WI38 (cell line): ENCODE measurements at regions not wholly inside any gene's neighbourhood (a gene's known extent, or its start where the extent isn't known, plus 50 kb on each side); places are given as distances from the start of the nearest gene placed in this dataset.

Source experiments
- H3K4me3 ChIP-seq: 2 replicates; pipeline ENCODE4 v1.5.1; 2011; ENCODE audit warnings: low read depth, mild to moderate bottlenecking, control low read depth, low read length
- TF ChIP-seq, protein P1 (sequence below): IDR thresholded peaks from 2 replicates; pipeline ENCODE4 v1.5.1; 2012; ENCODE audit warnings: low read depth, mild to moderate bottlenecking, control low read depth, low read length

DNA sequence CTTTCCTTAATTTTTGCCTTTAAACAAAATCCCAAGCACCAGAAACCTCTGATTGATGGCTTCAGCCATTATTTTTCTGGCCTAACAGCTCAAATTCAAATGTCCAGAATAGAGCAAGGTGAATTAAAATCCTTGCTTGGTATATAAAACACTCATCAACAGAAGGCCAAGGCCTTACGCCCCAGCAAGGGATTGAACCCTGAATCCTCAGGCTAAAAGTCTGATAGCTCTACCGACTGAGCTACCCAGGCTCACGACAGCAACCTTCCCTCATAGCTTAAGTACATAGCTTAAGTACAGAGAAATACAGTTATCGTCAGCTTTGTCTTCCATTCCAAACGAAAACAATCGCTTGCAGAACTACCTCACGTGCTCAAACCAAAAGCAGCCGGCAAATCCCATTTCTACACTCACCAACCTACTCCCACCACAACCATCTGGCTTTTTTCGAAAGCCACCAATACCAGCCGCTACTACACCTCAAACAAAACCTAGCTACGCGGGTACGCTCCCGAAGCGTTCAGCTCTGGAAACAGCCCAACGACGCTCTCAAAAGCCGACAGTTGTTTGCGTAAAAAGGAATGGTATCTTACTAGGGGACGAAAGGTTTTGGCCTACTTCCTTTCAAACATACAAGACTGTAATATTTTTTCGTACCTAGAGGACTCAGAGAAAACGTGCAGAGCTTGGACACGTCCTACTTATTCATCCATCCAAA, 167.5 kb downstream of the GPX5 start:
- H3K4me3 ChIP-seq: no peak overlapping the region
- TF ChIP-seq, protein P1, sequence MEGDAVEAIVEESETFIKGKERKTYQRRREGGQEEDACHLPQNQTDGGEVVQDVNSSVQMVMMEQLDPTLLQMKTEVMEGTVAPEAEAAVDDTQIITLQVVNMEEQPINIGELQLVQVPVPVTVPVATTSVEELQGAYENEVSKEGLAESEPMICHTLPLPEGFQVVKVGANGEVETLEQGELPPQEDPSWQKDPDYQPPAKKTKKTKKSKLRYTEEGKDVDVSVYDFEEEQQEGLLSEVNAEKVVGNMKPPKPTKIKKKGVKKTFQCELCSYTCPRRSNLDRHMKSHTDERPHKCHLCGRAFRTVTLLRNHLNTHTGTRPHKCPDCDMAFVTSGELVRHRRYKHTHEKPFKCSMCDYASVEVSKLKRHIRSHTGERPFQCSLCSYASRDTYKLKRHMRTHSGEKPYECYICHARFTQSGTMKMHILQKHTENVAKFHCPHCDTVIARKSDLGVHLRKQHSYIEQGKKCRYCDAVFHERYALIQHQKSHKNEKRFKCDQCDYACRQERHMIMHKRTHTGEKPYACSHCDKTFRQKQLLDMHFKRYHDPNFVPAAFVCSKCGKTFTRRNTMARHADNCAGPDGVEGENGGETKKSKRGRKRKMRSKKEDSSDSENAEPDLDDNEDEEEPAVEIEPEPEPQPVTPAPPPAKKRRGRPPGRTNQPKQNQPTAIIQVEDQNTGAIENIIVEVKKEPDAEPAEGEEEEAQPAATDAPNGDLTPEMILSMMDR: no peak

DNA sequence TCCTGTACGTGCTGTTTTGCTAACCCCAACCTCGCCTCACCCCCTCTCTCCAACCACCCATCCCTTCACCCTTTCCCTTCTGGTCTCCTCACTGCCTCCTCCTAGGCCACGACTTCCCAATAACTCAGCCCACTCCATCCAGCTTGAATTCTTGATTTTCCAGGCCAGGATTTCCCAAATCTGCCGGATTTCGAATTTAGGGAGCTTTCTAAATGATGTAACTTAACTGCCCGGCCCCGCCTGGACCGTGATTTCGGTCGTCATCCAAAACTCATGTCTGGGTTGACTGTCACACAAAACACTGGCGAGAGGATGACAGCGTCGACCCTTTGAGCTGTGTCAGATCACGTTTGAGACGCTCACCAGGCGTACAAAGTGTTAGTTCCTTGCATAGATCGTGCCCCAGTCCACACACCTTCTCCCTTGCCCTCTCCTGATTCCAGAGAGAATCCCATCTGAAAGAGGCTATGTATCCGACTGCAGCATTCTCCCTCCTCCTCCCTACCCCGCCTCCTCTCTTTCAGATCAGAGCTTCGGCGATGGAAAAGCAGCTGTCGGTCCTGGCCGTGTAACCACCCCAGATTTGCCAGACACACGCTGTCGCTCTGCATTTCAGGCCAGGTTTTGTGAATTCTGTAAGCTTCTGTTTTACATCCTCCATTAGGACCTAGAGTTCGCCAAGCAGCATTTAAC, 168.2 kb downstream of the GPX5 start:
- no peak overlapping the region for H3K4me3 ChIP-seq
- TF ChIP-seq, protein P1: no peak

DNA sequence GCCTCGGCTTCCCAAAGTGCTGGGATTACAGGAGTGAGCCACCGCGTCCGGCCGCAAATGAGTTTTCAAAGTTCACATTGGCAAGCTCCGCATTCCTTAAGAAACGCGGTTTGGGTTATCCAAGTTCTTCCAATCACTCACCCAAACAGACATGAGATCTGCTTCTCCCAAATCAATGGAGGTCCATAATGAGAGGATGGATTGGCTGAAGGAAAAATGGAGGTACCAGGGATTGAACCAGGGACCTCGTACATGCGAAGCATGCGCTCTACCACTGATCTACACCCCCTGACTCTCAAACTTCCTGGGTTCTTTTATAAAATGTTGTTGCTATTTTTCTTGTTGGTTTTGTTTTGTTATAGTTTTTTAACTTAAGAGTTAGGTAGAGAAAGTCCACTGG, 170.0 kb downstream of the GPX5 start:
- no peak overlapping the region for H3K4me3 ChIP-seq
- TF ChIP-seq, protein P1: no peak

DNA sequence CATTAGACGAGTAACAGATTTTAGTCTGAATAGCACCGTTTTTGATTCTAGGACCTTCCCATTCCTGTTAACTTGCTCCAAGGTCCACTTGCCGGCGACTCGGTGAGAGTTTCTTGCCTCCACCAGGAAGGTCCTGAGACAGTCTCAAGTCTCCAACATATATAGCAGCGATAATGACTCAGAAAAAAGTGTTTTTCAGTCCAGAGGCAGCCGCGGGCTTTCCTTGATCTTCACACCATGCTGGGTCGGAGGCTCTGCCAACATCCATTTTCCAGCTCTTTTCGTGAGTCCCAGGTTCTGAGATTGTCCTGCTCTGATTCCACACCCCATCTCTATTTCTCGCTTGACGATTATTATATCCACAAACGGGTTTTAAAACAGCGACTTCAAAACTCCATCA, 170.5 kb downstream of the GPX5 start:
- TF ChIP-seq, protein P1: no peak
- no peak overlapping the region for H3K4me3 ChIP-seq

DNA sequence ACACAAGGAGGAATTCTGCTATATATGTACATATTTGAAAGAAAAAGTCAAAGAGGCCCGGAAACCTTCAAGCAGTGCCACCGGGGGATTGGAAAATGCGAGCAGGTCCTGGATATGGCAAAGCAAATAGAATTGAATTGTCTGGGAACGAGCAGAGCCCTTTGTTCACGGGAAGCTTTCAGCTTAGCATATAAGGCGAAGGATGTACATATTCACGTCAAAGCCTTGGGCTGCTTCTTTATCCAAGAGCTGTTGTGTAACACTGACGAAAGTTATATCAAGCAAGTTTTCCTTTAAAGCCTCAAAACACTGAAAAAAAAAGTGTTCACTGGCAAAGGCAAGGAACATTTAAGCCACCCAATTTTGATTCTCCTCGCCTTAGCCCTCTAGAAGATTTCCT, 171.0 kb downstream of the GPX5 start:
- TF ChIP-seq, protein P1: no peak
- H3K4me3 ChIP-seq: no peak overlapping the region

DNA sequence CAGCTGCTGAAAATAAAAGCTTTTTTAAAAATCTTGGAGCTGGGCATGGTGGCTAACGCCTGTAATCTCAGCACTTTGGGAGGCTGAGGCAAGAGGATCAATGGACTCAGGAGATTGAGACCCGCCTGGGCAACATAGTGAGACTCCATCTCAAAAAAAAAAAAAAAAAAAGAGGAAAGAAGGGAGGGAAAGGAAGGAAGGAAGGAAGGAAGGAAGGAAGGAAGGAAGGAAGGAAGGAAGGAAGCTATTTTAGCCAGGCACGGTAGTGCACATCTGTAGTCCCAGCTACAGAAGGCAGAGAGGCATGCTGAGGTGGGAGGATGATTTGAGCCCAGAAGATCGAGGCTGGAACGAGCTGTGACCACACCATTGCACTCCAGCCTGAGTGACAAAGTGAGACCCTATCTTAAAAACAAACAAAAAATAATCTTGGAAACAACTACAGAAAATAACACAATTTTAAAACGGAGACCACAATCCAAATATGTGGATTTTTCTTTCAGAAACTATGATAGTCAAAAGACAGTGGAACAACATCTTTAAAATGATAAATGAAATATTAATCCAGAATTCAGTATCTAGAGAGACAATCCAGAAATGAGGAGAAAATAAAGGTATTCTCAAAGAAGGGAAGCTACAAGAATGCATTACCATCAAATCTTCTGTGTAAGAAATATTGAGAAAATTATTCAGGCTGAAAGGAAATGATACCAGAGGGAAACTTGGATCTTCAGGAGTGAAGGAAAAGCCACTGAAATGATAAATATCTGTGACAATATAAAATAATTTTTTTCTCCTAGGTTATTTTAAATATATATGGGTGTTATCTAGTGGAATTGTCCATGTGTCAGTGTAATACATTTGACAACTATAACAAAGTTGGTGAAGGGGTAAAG, 182.0 kb downstream of the GPX5 start:
- TF ChIP-seq, protein P1: no peak

More for the DNA sequence above, 182.0 kb downstream of the GPX5 start:
- no peak overlapping the region for H3K4me3 ChIP-seq
